CD4-positive, alpha-beta T cell (primary cell): ENCODE measurements at regions not wholly inside any gene's neighbourhood (a gene's known extent, or its start where the extent isn't known, plus 50 kb on each side); places are given as distances from the start of the nearest gene placed in this dataset.

ENCODE experiments used
- ATAC-seq: fragments of 200-7000 bp; cut with Tn5 transposase; one replicate; pipeline ENCODE4 v1.10.0; 2022; ENCODE audit warnings: mild to moderate bottlenecking; ENCODE audit not compliant: poor library complexity
- CTCF ChIA-PET: fragments of 350-600 bp; sonication (Branson Sonifier 250); formaldehyde crosslinking; loops from one replicate; lab custom pipeline; 2021; ENCODE audit warnings: antibody characterized with exemption, inconsistent platforms; lab: Charles Lee
- POLR2A ChIA-PET: fragments of 350-600 bp; sonication (Branson Sonifier 250); formaldehyde crosslinking; loops from one replicate; lab custom pipeline; 2021; ENCODE audit warnings: antibody characterized with exemption, inconsistent platforms; lab: Charles Lee
- DNase-seq, 14 experiments: peaks; one replicate each; pipeline ENCODE4 v3.0.0-alpha.2; 2013 to 2020; ENCODE audit warnings: mixed read lengths in 2 of 14
- H3K27ac ChIP-seq, 2 donors: one replicate each; pipeline versions ENCODE4 v1.5.1 to v1.7.0; 2013; ENCODE audit warnings: low read length in 2 of 2, low read depth in 1 of 2, mild to moderate bottlenecking in 1 of 2
- H3K27me3 ChIP-seq, 2 experiments: 1 replicate in 1 of 2; 2 replicates in 1 of 2; pipeline versions ENCODE4 v1.6.1 to v1.7.0; 2013; ENCODE audit warnings: low read length in 2 of 2, control low read depth in 1 of 2, mild to moderate bottlenecking in 1 of 2, moderate library complexity in 1 of 2; ENCODE audit not compliant: insufficient read depth in 2 of 2, control insufficient read depth in 1 of 2
- H3K36me3 ChIP-seq: one replicate; pipeline ENCODE4 v1.6.1; 2013; ENCODE audit warnings: low read length, control low read depth; ENCODE audit not compliant: insufficient read depth
- H3K4me1 ChIP-seq: one replicate; pipeline ENCODE4 v1.6.1; 2013; ENCODE audit warnings: low read length, control low read depth; ENCODE audit not compliant: insufficient read depth
- H3K4me3 ChIP-seq: one replicate; pipeline ENCODE4 v1.5.1; 2013; ENCODE audit warnings: mild to moderate bottlenecking, low read length, moderate library complexity
- H3K9me3 ChIP-seq, 2 experiments: 1 replicate in 1 of 2; 2 replicates in 1 of 2; pipeline versions ENCODE4 v1.6.1 to v1.7.0; 2013; ENCODE audit warnings: low read length in 2 of 2, mild to moderate bottlenecking in 2 of 2, control low read depth in 1 of 2, moderate library complexity in 1 of 2; ENCODE audit not compliant: control insufficient read depth in 1 of 2, insufficient read depth in 1 of 2
- H3K27ac Mint-ChIP-seq: one replicate; pipeline ENCODE4 v1.8.0; 2020; ENCODE audit warnings: mixed read lengths
- H3K27me3 Mint-ChIP-seq: one replicate; pipeline ENCODE4 v1.8.0; 2021; ENCODE audit warnings: mixed read lengths
- H3K36me3 Mint-ChIP-seq: one replicate; pipeline ENCODE4 v1.8.0; 2021; ENCODE audit warnings: low read depth, mixed read lengths
- H3K4me1 Mint-ChIP-seq: one replicate; pipeline ENCODE4 v1.8.0; 2021; ENCODE audit warnings: low read depth, mixed read lengths
- H3K4me3 Mint-ChIP-seq: one replicate; pipeline ENCODE4 v1.8.0; 2020; ENCODE audit warnings: mild to moderate bottlenecking, mixed read lengths
- H3K9me3 Mint-ChIP-seq: one replicate; pipeline ENCODE4 v1.8.0; 2020; ENCODE audit warnings: mixed read lengths
- intact Hi-C, 2 experiments: fragments of 100-400 bp; cut with DNase I in 1 of 2; cut with micrococcal nuclease in 1 of 2; formaldehyde crosslinking; loops; one replicate each; pipeline versions ENCODE4 v1.15.1 to v1.9.0; 2023 to 2025; cut with DNase I, micrococcal nuclease
- TF ChIP-seq, protein P1 (sequence below): fragments of 200-600 bp; IDR thresholded peaks from one replicate; pipeline ENCODE4 v1.8.0; 2022; ENCODE audit warnings: antibody characterized with exemption, mild to moderate bottlenecking

- intact Hi-C loops: no loop called here
- no peak overlapping the region for H3K27ac Mint-ChIP-seq
- H3K36me3 ChIP-seq: no peaks in the 10 kb centered on the region
- H3K4me3 Mint-ChIP-seq: no peak overlapping the region
- H3K4me1 ChIP-seq: no peaks in the 10 kb centered on the region
- H3K27me3 ChIP-seq: no peaks in the 10 kb centered on the region
- H3K27ac ChIP-seq: no peak overlapping the region
- H3K9me3 ChIP-seq: no peaks in the 10 kb centered on the region
- TF ChIP-seq, protein P1, sequence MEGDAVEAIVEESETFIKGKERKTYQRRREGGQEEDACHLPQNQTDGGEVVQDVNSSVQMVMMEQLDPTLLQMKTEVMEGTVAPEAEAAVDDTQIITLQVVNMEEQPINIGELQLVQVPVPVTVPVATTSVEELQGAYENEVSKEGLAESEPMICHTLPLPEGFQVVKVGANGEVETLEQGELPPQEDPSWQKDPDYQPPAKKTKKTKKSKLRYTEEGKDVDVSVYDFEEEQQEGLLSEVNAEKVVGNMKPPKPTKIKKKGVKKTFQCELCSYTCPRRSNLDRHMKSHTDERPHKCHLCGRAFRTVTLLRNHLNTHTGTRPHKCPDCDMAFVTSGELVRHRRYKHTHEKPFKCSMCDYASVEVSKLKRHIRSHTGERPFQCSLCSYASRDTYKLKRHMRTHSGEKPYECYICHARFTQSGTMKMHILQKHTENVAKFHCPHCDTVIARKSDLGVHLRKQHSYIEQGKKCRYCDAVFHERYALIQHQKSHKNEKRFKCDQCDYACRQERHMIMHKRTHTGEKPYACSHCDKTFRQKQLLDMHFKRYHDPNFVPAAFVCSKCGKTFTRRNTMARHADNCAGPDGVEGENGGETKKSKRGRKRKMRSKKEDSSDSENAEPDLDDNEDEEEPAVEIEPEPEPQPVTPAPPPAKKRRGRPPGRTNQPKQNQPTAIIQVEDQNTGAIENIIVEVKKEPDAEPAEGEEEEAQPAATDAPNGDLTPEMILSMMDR: no peak
- peaks cover 43% of the 10 kb centered on the region for H3K36me3 Mint-ChIP-seq
- no peaks in the 10 kb centered on the region for H3K9me3 Mint-ChIP-seq
- no peak for DNase-seq
- ChIA-PET POLR2A (interaction anchor here (1.1 kb wide), 1 partner anchor 12 kb away, joined by 4 read pairs; no protein-coding TSS in a partner anchor), CTCF (no interaction called here)
- peaks cover 16% of the 10 kb centered on the region for H3K4me1 Mint-ChIP-seq
- ATAC-seq: no peak
- no peak overlapping the region for H3K4me3 ChIP-seq
- H3K27me3 Mint-ChIP-seq: no peaks in the 10 kb centered on the region
Measured at GRCh38 chr7:112882991-112883390, 92.8 kb upstream of the TMEM168 start.

GRCh38 chr7:112882511-112882910 is 92.3 kb upstream of the TMEM168 start:
- Histone ChIP-seq H3K27me3 (no peaks in the 10 kb centered on the region), H3K27ac (no peak overlapping the region), H3K9me3 (no peaks in the 10 kb centered on the region), H3K4me3 (no peak overlapping the region), H3K4me1 (no peaks in the 10 kb centered on the region), H3K36me3 (no peaks in the 10 kb centered on the region)
- TF ChIP-seq, protein P1: no peak
- ATAC-seq (no peak), DNase-seq (no peak)
- H3K36me3 Mint-ChIP-seq: peaks cover 43% of the 10 kb centered on the region
- H3K27me3 Mint-ChIP-seq: no peaks in the 10 kb centered on the region
- no peaks in the 10 kb centered on the region for H3K9me3 Mint-ChIP-seq
- H3K4me3 Mint-ChIP-seq: no peak overlapping the region
- no peak overlapping the region for H3K27ac Mint-ChIP-seq
- intact Hi-C loops: no loop called here
- CTCF ChIA-PET: no interaction called here
- POLR2A ChIA-PET: interaction anchor here (1.1 kb wide), 1 partner anchor 13 kb away, joined by 4 read pairs; no protein-coding TSS in a partner anchor
- H3K4me1 Mint-ChIP-seq: peaks cover 16% of the 10 kb centered on the region

DNA sequence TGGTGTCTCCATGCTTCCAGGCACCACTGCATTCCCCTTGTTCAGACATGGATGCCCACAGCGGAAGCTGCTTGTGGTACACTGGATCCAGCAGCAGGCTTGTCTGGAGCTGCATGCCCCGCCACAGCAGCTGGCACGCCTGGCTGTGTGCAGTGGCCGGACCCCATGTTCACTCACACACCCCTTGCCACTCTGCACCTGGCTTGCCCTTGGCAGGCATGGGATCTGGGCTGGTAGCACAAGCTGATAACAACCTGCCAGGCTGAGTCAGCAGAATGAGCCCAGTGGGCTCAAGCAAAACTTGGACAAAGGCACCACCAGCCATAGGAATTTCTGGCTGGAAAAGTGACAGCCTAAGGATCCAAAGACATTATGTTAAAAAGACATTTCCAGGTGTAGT is 91.8 kb upstream of the TMEM168 start:
- Histone ChIP-seq H3K36me3 (no peaks in the 10 kb centered on the region), H3K27me3 (no peaks in the 10 kb centered on the region), H3K9me3 (no peaks in the 10 kb centered on the region), H3K4me3 (no peak overlapping the region), H3K27ac (no peak overlapping the region), H3K4me1 (no peaks in the 10 kb centered on the region)
- DNase-seq (no peak), ATAC-seq (no peak)
- intact Hi-C loops: no loop called here
- Mint-ChIP-seq H3K27ac (no peak overlapping the region), H3K4me1 (peaks cover 16% of the 10 kb centered on the region), H3K36me3 (peaks cover 39% of the 10 kb centered on the region), H3K27me3 (no peaks in the 10 kb centered on the region), H3K4me3 (no peak overlapping the region), H3K9me3 (no peaks in the 10 kb centered on the region)
- TF ChIP-seq, protein P1: no peak
- POLR2A ChIA-PET: no interaction called here
- CTCF ChIA-PET: no interaction called here
